HuH-7 (cell line): ENCODE measurements at regions not wholly inside any gene's neighbourhood (a gene's known extent, or its start where the extent isn't known, plus 50 kb on each side); places are given as distances from the start of the nearest gene placed in this dataset.
"Not testable (repeated sequence)": the region's sequence is repeated elsewhere in the genome, so short reads cannot be mapped to it uniquely, and the experiment has no call there.

Source experiments
- DNase-seq: peaks from one replicate; pipeline ENCODE4 v3.0.0; 2011; ENCODE audit warnings: low spot score

DNA sequence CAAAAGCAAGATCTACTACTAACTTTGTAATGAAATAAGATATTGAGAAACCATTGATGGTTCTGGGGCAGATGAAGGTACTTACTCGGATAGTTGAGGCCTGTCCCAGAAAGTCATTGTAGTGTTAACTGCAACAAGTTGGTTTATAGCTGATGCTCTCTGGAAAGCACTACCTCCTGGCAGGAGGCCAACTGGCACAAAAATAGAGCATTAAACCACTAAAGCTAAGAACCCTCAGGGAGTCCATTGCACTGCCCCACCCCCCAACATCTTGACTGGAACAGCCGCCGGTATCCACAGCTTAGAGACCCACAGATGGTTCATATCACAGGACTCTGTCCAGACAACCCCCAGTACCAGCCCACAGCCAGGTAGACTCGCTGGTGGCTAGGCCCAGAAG lies 552.5 kb upstream of the CRIM1 start:
- DNase-seq, result no peak

DNA sequence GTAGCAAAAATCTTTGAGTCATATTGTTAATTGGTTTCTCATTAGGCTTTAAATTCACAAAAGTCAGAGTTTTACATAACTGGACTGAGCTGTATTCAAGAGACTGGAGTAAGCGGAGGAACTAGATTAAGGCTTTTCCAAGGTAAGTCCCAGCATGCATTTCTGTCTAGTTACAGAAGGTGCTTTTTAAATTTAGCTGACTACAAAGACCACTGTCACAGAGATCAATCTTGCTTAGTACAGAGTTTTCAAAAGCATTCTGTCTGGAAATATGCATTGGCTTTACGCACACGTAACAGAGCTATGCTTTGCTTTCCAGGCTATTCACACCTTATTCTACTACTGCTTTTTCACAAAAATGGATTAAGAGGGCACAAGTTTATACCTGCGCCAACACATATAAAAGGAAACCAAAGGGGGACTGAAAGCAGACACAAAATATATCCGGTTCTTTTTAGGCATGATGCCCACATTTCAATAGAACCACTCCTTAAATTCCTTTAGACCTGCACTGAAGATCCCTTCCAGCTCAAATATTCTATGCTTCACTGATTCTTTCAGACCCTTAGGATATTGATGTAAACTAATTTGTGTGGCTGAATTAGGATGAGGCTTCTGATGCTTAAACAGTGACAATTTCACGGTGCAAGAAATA lies 560.7 kb upstream of the CRIM1 start:
- no peak for DNase-seq

GRCh38 chr2:35790292-35790691 lies 565.3 kb upstream of the CRIM1 start:
- no peak for DNase-seq

- DNase-seq, result no peak
Measured at GRCh38 chr2:35788543-35788942, 567.0 kb upstream of the CRIM1 start.

DNA sequence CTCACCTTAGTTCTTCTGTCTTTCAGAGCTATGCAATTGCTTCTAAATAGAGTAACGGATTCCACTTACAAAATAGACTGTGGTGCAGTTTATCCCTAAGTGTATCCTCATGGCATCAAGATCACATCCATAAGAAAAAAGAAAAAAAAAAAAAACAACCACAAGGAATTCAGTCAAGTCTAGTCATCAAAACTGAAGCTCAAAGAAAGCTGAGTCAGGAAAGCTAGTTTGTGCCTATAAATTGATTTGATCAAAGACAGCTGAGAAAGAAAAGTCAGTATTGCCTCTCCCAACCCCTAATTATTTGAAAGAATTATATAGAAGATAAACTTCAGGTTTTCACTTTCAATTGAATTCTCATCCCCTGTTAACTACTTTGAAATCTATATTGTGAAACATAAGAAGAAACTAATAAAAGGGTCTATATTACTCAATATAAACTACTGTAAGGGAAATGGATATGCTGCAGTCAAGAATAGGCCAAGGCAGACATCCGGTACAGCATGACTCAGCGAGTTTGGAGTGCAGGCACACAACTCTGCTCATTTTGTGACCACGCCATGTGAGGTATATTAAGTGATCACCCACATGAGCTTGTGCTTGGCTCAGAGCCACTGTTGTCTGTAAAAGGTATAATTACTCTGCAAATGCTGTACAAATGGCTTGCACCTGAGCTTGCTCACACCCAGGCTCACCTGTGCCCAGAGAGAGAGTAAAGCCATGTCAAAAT lies 568.1 kb upstream of the CRIM1 start:
- no peak for DNase-seq

DNA sequence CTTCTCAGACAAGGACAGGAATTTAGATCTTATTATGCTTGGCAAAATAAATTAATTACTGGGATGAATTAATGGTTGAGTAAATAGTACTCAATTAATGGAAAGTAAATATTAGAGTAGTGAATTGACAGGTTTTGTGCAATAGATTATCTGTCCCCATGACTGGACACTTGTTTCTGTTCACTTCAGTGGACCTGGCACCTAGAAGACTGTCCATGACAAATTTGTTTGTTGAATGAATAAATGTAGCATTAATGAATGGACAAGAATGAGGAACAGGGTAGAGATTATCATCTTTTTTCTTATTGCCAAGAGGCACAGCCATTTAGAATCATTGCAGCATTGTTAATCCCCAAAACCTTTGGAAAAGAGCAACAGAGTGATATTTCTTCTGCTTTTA lies 570.0 kb upstream of the CRIM1 start:
- DNase-seq, result no peak

DNA sequence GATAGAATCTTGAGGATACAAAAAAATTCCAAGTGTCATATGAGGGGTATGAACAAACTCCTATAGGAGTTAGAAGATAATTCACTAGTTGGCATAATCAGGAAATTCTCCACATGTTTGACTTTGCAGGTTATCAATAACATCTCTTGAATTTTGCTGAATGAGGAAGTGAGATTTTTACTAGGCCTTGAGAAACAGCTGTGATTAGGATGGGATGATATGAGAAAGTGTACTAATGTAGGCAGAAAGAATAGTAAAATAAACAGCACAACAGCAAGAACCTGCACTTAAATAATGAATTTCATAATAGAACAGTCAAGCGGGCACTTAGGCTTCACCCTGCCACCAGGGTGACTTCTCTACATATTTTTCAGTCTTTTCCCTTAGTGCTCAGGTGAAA lies 570.8 kb upstream of the CRIM1 start:
- no peak for DNase-seq

DNA sequence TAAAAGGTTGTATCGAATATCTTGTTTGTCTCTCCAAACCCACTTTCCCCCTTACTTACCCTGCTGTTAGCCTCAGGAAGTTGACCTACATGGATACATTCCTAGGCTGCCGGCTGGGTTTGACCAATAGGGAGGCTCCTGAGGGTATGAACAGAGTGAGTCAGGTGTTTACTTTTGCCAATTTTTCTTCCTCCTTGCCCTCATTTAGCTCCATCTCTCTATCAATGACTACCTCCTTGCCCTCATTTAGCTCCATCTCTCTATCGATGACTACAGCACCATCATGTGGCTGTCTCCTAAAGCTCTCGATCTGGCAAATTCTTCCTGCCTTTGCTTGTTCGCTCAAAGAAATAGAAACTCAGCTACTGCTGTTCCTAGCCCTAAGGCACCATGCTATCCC lies 571.9 kb upstream of the CRIM1 start:
- DNase-seq, result no peak

DNA sequence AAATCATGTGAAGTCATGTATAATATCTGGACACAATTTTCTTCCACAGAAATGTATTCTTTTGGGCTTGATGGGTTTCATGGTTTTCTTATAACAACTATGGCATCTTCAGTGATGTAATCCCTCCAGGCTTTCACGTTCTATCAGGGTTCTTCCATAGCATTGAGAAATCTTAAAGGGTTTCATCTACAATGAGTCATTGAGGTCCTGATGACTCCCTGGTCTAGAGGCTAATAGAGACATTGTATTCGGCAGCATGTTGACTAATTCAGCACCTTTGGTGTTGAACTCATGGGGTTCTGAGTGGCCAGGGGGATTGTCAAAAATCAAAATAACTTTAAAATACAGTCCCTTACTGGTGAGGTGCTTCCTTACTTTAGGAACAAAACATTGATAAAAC lies 614.0 kb upstream of the CRIM1 start:
- no peak for DNase-seq

- DNase-seq, result no peak
Measured at GRCh38 chr2:35731674-35732073, 623.9 kb upstream of the CRIM1 start.

DNA sequence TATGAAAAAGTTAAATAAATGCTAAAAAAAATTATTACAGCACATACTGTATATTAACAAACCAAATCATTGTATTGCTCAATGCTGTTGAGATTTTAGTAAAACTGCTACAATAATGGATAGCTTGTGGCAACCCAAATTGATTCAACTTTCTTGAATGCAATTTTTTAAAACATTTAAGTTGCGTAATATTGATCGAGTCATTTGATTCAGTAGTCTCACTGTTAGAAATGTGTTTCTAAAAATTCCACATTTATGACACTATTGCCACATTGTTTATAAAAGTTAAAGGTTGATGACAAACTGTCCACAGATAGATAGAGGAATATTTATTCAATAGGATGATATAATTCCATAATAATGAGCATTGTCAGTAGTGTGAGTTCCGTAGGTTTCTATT lies 640.7 kb upstream of the CRIM1 start:
- DNase-seq, result no peak

DNA sequence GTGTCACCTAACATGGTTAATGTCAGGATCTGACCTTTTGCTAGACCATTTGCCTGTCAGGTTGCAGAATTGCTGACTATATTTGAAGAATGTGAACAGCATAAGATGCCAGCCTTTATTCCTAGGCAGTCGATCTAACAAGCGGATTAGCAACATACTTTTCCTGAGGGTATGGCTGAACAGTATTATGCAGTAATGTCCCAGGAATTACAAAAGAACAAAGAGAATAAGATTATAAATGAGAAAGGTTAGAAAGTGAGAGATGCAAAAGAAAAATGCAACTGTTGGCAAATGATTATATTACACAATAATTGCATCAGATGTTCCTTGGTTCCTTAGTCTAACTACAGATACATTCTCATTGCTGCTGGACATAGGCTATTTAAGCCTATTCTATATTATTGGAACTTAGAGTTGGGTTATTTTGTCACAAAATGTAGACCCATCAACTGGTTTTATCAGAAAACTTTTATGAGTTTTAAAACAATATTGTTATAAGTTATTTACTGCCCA lies 647.1 kb upstream of the CRIM1 start:
- DNase-seq, result no peak

GRCh38 chr2:35688309-35688708 lies 667.3 kb upstream of the CRIM1 start:
- DNase-seq, result no peak

- DNase-seq, result no peak
Measured at GRCh38 chr2:35651688-35652323, 703.8 kb upstream of the CRIM1 start.

- no peak for DNase-seq
Measured at GRCh38 chr2:35614640-35615039, 740.9 kb upstream of the CRIM1 start.

- no peak for DNase-seq
Measured at GRCh38 chr2:35606394-35606793, 749.2 kb upstream of the CRIM1 start.

DNA sequence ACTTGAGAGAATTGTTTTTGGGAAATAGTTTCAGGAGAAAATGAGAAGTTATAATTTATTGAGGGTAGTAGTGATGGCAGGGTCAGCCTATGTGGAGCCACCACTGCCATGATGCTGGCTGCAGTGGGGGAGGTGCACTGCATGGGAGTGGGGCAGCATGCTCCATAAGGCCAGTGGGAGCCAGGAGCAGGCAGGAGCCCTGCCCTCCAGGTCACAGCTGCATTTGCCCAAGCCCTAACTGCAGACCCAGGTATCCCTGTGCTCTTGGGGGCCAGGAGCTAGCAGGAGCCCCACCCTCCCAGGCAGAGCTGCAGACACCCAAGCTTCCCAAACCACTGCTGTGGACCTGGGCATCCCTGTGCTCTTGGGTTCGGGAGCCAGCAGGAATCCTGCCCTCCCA lies 757.3 kb upstream of the CRIM1 start:
- no peak for DNase-seq

- DNase-seq, result no peak
Measured at GRCh38 chr2:35591886-35592285, 763.7 kb upstream of the CRIM1 start.

DNA sequence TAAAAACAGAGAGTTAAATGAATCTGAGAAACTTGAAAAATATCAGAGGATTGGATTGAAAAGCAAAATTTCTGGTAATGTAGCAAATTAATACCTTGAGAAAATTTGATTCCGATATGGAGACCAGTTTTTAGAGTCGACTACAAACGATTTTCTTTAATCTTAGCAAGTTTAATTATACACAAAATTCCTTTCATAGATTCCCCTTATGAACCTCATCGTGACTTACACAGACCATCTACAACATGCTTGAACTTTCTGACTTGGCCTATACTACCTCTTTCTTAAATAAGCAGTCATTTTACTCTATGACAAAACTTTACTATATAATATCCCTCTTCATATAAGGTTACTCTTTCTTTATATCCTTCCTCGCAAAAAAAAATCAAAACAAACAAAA lies 769.6 kb upstream of the CRIM1 start:
- no peak for DNase-seq

GRCh38 chr2:35582637-35583036 lies 772.9 kb upstream of the CRIM1 start:
- no peak for DNase-seq

- no peak for DNase-seq
Measured at GRCh38 chr2:35580956-35581355, 774.6 kb upstream of the CRIM1 start.

GRCh38 chr2:35568574-35568973 lies 787.0 kb upstream of the CRIM1 start:
- not testable (repeated sequence) for DNase-seq

DNA sequence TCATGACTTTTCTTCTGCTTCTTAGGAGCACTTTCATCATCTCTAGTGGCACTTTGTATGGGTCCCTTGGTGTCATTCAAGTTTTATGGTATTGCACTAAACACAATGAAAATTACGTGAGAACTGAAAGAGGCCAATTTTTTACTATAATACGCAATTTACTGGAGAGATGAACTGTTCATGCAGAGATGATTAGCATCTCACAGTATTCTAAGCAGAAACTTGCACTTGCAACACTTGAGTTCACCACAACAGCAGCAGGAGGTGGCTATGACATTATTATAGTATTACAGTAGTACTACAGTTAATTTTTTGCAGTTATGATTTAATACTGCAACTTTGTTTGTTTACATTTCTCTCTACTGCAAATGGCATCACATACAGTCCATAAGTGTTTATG lies 793.1 kb upstream of the CRIM1 start:
- DNase-seq, result no peak
